NCI-H2081 treated with DMSO at 0.1 percent for 48 hours (cell line): ENCODE measurements at regions not wholly inside any gene's neighbourhood (a gene's known extent, or its start where the extent isn't known, plus 50 kb on each side); places are given as distances from the start of the nearest gene placed in this dataset.
"Not testable (repeated sequence)": the region's sequence is repeated elsewhere in the genome, so short reads cannot be mapped to it uniquely, and the experiment has no call there.

Source experiments
- DNase-seq: peaks from one replicate; lab custom pipeline; 2025; lab: John Stamatoyannopoulos, UW

DNA sequence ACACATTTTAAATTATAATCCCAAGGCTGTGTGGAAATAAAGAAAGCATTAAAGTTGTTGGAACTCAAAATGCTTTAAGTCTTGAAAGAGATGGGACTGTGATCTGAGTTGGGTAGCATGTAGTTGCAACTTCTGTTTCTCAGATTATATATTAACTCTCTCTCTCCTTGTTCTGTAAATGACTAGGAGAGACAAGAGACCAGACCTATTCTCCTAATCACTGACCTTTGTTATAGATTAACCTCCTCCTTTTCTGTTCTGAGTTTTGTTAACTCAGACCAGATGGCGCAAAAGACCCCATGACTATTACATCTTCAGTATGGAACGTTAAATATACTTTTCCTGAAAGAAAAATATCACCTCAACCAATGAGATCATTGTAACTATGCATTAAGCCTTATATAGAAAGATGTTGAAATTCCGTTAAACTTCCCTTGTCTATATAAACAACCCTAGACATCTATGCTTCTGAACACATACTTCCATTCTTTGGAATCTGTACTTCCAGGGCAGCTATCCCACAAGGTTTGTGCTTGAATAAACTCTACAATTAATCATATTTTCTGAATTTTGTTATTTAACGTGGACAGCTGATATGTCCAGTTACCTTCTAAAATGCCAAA is 143.5 kb upstream of the TRIM24 start:
- DNase-seq: no peak

DNA sequence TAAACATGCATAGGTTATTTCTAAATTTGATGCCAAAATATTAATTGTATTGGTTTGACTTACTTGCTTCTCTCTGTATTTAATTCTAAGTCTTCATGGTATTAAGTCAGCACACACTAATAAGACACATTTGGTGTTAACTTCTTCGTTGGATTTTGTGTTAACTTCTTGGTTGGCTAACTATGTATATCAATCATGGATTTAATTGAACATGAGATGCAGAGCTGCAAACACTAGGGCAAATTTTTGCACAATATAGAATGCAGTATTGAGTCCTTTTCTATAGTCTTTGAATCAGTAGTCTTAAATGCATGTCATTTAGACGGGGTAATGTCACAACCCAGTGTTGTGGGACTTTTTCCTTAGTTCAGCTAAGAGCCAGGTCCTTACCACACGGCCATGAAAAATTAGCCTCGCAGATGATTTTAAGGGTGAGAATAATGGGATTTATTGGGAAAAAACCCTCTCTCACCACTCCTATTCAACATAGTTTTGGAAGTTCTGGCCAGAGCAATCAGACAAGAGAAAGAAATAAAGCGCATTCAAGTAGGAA is 142.9 kb upstream of the TRIM24 start:
- no peak for DNase-seq

DNA sequence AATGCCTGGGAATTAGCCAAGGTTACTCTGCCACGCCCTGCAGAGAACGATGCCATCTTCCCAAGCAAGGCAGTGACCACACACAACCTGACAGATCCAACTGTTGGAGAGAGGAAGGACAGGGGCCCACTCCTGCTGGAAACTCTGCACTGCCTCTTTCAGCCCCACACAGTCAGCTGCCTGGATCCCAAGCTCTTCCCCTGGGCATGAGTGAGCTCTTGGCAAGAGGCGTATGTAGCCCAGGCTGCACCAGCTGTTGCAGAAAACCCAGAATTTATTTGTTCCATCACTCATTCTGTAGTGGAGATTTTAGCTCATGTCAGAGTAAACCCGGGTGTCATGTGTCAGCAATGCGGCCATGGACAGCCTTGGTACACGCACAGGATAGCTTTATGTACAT is 135.1 kb upstream of the TRIM24 start:
- DNase-seq: no peak

DNA sequence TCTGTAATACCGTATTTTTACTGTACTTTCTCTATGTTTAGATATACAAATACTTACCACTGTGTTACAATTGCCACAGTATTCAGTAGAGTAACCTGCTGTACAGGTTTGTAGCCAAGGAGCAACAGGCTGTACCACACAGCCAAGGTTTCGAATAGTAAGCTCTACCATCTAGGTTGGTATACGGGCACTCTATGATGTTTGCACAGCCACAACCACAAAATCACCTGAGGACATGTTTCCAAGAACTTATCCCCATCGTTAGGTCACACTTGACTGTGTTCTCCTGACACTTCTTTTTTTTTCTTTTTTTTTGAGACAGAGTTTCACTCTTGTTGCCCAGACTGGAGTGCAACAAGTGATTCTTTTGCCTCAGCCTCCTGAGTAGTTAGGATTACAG is 134.6 kb upstream of the TRIM24 start:
- DNase-seq: no peak

DNA sequence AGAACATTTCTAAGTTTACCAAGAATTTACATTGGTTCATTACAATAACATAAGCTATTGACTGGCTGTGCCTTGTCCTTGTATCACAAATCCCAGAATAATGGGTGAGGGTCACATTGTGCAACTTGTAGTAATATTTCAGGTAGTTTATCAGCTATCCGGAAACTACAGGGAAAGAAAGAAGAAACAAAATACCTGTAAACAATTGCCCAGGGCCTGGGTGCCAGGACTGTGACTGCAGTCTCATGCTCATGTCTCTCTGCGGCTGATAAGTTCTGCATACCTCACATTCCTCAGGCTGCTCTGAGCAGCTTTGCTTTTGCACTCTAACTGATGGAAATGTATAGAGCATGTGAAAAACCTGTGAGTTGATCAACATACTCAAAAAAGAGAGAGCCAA is 131.8 kb upstream of the TRIM24 start:
- DNase-seq: no peak

DNA sequence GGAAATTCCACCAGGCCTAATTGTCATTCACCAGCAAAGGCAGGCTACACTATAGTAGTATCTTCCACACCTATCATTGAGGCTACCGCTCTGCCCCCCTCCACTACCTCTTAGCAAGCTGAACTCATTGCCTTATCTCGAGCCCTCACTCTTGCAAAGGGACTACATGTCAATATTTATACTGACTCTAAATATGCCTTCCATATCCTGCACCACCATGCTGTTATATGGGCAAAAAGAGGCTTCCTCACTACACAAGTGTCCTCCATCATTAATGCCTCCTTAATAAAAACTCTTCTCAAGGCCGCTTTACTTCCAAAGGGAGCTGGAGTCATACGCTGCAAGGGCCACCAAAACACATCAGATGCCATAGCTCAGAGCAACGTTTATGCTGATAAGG is 127.2 kb upstream of the TRIM24 start:
- DNase-seq: not testable (repeated sequence)

DNA sequence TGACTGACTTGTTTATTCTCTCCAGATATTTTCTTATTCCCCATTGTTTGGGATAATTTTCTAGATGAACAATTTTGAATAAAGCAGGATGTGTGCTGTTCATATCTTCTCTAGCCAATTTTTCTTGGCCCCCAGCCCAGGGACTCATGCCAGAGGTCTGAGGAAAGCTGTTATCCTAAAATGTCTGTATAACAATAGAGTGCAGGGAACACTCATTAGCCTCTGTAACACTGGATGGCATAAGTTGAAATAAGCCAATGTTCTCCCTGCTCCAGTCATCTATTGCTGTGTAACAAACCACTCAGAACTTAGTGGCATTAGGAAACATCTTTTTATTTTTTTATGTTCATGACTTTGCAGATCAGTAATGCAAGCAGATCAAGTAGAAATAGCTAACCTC is 121.7 kb upstream of the TRIM24 start:
- peak; percentile 94 for DNase-seq

DNA sequence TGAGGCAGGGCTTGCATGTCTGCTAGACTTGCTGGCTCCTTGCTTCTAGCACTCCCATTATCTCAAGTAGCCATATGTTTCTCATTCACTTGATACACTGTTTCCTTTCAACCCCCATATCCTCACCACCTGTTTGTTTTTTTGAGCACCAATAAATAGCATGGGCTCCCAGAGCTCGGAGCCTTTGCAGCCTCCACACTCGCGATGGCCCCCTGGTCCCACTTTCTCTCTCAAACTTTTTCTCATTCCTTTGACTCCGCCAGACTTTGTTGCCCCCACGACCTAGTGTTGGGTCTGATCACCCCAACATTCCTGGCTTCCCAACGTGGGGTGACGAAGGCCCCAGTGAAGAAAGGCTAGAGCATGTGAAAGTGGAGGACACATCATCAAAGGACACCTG is 120.8 kb upstream of the TRIM24 start:
- DNase-seq: not testable (repeated sequence)

DNA sequence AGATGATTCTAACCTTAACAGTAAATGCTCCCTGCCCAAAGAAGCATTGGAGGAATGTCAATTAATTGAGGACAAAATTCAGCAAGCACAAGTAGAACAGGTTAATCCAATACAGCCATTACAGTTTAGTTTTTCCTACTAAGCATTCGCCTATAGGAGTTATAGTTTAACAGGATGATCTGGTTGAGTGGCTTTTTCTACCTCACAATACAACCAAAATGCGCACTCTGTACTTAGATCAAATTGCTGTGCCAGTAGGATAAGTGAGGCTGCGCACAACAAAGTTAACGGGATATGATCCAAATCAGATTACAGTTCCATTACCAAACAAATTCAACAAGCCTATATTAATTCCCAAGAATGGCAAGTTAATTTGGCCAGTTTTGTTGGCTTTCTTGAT is 117.1 kb upstream of the TRIM24 start:
- no peak for DNase-seq

DNA sequence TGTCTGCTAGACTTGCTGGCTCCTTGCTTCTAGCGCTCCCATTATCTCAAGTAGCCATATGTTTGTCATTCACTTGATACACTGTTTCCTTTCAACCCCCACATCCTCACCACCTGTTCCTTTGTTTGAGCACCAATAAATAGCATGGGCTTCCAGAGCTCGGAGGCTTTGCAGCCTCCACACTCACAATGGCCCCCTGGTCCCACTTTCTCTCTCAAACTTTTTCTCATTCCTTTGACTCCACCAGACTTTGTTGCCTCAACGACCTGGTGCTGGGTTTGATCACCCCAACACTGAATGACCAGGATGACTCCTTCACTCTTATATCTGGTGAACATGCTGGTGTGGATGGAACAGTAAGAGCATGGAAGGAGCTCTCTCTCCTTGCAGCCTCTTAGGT is 114.5 kb upstream of the TRIM24 start:
- DNase-seq: no peak

DNA sequence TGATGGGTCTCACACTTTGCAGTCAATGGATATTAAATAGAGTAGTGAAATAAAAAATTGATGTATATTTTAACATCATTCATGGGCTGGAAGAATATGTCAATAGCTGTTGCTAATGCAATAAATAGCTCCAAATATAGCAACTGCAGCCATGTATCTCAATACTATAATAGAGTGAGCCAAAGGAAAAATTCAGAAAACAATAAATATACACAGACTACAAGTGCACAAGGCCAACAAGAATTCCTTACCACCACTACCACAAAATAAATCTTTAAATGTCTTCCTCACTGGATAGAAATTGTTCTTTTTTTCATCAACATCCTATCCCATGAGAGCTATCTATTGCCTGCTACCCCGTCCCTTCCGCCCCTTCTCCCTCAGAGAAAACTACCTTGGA is 113.1 kb upstream of the TRIM24 start:
- DNase-seq: no peak

DNA sequence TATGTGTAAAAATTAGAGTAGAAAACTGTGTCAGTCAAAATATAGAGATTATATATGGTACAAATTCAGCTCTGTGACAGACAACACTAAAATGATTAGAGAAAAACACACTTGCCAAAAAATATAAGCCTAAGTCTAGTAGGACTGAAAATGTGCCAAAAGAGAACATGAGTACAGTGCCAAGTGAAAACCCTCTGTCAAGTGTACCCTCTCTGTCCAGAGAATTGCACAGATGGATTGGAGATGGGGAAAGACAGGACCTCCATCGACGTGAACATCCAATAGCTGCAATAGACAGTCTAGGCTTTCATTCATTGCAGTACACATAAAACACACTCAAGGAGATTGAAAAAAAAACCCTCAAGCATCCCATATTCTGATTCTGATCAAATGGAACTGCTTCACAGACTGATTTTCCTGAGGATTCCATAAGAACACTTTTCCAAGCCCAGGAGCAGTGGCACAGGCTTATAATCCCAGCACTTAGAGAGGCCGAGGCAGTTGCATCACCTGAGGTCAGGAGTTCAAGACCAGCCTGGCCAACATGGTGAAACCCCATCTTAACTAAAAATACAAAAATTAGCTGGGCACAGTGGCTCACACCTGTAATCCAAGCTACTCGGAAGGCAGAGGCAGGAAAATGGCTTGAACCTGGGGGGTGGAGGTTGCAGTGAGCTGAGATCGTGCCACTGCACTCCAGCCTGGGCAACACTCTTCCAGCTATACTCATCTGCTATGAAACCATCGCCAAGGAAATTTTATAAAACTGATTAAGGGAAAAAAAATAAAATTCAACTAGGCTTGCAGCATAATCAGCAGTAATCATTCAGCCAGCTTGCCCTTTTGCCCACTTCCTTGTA is 110.0 kb upstream of the TRIM24 start:
- DNase-seq: no peak

DNA sequence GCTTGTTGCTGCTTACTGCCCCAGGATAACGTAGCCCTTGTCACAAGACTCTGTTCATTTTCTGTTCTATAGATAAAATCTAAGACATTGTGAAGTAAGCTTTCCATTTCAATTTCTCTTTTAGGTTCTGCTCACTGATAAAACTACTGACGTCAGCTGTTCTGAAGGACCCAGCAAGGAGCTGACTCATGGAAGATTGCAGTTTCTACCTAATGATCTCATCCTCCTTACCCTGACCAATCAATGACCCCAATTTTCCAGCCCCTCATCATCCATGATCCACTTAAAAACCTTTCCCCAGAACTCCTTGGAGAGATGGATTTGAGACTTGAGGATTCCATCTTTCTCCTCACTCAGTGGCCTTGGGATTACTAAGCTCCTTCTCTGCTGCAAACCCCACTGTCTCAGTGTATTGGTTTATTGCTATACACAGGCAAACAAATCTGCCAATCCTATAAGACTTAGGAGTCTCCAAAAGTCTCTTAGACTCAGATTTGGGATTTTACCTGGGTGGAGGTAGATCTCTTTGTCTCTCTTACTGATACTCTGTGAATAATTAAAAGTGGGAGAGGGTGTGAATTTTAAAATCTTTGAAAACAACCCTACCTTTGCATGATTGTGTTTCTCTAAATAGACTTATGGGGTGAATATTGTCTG is 109.2 kb upstream of the TRIM24 start:
- DNase-seq: no peak

DNA sequence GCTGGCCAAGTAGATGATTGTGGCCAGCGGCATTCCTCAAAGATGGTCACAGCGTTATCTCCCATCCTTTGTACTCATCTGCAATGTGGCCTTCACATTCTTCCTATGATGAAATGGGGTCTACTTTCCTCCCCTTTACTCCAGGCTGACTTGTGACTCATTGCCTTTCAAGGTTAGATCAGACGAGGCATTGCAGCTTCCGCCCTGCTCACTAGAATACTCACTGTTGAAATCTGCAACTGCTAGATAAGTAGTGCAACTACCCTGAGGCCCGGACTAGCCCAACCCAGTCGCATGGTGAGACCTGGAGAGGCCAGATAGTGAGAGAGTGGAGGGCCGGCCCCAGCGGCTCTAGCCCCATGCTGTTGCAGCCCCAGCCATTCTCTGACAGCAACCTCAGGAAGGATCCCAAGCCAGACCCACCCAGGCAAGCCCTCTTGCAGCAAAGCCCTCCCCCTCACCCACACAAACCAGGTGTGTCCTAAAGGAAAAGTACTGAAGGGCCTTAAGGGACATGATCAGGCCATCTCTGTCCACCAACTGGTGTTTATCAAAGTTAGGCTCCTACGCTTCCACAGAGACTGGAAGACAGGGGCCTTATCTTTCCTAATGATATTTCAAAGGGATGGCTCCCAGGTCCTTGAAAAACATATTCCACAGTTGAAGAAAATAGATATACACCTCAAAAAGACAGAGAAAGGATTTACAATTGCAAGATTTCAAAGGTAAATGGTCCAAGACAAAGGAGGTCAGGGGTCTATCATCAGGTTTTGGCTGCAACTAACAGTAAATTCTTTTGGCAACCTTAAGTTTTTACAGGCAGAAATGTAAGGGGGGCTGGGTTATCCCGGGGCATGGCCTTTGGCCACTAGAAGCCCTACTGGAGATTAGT is 107.2 kb upstream of the TRIM24 start:
- no peak for DNase-seq

DNA sequence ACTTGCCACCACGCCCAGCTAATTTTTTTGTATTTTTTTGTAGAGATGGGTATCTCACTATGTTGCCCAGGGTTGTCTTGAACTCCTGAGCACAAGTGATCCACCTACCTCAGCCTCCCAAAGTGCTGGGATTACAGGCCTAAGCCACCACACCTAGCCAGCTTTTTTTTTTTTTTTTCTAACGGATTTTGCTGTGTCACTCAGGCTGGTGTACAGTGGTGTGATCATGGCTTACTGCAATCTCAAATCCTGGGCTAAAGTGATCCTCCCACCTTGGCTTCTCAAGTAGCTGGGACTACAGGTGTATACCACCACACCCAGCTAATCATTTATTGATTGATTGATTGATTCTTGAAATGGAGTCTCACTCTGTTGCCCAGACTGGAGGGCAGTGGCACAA is 106.0 kb upstream of the TRIM24 start:
- no peak for DNase-seq

DNA sequence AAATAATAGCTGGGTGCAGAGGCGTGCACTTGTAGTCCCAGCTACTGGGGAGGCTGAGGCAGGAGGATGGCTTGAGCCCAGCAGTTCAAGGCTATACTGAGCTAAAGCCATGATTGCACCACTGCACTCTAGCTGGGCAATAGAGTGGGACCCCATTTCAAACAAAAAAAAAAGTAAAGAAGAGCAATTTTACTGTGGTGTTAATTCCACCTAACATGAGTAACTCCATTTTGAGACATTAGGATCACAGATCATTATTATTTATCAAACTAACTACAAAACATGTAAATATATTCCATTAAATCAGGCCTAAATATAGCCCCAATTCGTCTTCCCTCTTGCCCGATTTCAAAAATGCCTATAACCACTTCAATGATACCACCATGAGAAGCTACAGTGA is 104.8 kb upstream of the TRIM24 start:
- DNase-seq: no peak

DNA sequence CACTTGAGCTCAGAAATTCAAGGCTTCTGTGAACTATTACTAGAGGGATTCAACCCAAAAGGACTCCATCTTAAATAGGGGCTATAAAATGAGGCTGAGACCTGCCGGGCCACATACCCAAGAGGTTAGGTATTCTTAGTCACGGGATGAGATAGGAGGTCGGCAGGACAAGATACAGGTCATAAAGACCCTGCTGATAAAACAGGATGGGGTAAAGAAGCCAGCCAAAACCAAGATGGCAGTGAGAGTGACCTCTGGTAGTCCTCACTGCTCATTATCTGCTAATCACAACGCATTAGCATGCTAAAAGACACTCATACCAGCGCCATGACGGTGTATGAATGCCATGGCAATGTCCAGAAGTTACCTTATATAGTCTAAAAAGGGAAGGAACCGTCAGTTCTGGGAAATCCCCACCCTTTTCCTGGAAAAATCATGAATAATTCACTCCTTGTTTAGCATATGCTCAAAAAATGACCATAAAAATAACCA is 101.2 kb upstream of the TRIM24 start:
- DNase-seq: no peak

DNA sequence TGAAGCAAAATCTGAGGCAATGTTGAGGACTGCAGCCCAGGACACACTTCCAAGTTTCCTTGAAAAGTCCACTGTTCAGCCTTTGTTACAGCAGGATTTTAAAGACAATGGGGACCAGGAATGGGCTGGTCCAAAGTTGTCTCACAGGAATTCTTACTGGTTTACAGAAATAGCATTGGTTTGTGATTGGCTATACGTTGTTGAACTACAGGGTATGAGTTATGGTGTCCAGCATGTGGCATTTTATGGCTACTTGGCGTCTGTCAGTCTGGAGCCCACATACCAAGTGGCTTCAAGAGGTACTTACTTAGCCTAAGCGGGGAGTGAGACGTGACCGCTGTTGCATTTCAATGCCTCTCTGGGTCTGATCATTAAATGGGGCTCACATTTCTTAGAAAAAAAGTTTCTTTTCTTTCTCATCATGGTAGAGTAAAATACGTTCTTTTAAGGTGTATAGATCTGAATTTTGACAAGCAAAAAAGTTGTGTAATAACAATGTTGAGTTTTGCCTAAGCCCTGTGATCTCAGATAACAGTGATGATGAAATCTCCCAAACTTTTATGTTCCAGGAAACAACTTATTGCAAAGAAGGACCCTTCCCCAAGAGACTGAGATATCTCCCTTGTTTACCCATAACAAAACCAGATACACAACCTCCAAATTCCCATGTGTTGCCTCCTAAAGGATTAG is 100.0 kb upstream of the TRIM24 start:
- DNase-seq: no peak

DNA sequence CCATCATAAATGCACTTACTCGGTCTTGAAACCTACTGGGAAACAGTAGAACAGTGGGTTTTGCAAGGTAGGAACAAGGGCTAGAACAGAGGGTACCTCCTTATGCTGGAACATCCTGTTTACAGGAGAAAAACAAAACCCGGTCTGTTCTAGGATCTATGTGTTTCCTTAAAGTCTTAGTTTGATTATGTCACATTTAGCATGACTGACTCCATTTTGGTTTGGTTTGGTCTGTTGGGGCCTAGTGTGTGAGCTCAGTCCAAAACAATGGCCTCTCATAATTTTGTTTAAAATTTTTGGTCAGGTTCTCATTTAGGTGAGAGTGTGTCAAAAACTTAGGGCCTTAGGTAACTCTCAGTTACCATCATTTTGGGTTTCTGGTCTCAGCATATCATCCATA is 96.3 kb upstream of the TRIM24 start:
- DNase-seq: no peak

DNA sequence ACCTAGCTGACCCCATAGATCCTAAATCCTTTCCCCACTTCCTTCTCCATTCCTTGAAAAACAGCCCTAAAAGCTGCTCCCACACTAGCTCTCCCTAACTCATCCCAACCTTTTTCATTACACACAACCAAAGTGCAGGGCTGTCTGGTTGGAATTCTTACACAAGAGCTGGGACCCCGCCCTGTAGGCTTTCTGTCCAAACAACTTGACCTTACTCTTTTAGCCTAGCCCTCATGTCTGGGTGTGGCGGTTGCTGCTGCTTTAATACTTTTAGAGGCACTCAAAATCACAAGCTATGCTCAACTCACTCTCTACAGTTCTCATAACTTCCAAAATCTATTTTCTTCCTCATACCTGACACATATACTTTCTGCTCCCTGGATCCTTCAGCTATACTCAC is 93.9 kb upstream of the TRIM24 start:
- DNase-seq: not testable (repeated sequence)

DNA sequence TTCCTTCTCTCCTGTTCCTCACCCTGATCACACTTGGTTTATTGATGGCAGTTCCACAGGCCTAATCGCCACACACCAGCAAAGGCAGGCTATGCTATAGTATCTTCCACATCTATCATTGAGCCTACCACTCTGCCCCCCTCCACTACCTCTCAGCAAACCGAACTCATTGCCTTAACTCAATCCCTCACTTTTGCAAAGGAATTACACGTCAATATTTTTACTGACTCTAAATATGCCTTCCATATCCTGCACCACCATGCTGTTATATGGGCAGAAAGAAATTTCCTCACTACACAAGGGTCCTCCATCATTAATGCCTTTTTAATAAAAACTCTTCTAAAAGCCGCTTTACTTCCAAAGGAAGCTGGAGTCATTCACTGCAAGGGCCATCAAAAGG is 93.4 kb upstream of the TRIM24 start:
- not testable (repeated sequence) for DNase-seq
